GM19395 (cell line): ENCODE measurements at regions not wholly inside any gene's neighbourhood (a gene's known extent, or its start where the extent isn't known, plus 50 kb on each side); places are given as distances from the start of the nearest gene placed in this dataset.
"Not testable (repeated sequence)": the region's sequence is repeated elsewhere in the genome, so short reads cannot be mapped to it uniquely, and the experiment has no call there.

ENCODE experiments used
- ATAC-seq: cut with Tn5 transposase; IDR thresholded peaks from one replicate; pipeline ENCODE4 v1.9.1; 2021; ENCODE audit warnings: mild to moderate bottlenecking, moderate library complexity; ENCODE audit not compliant: unreplicated experiment

DNA sequence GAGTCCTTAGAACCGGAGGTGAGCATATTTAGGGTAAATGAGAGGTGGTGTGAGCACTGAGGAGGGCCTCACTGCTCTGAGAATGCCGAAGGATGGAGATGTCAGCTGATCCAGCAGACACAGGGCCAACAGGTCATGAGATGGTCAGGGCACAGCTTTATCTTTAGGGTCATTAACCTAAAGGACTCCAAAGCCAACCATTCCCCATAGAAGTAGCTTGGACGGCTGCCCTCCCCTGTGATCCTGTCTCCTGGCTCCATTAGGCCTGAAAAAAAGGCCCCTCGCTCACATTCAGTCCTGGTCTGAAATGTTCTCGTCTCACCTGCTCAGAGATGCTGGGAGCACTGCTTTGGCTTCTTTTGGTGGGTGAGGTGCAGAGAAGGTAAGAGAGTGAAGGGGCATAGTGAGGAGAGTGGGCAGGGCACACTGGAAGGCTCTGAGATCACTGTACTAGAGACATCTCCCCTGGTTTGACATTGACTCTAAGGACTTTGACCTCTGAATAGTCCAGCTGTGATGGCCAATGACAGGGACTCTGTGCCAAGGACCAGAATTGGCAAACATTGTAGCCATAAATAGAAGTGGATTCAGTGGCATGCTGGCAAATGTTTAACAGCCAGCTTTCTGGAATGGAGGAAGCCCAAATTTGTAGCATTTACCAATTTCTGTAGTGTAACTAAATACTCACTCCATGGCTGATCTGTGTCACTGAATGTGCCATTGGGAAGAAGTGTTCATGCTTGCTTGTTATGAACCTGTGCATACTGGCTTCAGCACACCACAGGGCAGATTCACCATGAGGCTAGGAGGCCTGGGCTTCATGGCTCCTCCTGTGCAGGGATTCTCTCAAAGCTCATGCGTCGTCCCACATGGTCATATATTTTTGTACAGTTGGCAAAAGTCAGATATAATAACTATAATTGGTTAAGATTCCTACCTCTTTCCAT lies 76.2 kb upstream of the MRPS22 start:
- ATAC-seq = no peak

GRCh38 chr3:139269984-139270383 lies 73.8 kb upstream of the MRPS22 start:
- ATAC-seq = no peak

DNA sequence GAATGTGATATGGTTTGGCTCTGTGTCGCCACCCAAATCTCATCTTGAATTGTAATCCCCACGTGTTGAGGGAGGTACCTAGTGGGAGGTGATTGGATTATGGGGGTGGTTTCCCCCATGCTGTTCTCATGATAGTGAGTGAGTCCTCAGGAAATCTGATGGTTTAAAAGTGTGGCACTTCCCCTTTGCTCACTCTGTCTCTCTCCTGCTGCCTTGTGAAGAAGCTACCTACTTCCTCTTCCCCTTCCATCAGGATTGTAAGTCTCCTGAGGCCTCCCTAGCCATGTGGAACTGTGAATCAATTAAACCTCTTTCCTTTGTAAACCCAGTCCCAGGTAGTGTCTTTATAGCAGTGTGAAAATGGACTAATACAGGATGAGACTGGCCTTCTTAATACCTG lies 73.2 kb upstream of the MRPS22 start:
- not testable (repeated sequence) for ATAC-seq

DNA sequence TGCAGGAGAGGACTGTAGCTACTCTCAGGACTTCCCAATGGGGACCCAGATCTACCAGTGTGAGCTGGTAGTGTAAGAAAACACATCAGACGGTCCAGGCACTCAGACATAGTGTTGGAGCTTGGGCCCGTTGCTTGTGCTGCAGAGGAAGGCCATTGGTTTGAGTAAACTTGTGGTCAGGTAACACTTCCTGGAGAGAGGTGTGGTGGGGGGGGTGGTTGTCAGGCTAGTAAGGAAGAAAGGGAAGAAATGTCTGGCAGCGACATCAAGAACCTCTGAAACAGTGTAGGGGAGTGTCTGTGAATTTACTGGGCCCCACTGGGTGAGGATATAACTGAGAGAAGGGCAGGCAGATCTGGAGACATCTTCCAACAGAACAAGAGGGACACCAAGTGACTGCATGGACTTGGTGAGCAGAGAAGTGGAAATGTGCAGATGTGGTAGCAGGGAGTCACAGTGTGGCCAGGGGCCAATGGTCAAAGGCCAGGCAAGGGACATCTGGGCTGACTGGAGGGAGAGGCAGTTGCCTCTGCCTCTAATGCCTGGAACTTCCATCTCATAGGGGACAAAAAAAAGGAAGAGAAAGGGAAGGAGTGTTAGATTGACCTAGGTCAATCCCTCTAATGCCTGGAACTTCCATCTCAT lies 63.7 kb upstream of the MRPS22 start:
- ATAC-seq = no peak

- no peak for ATAC-seq
These were observed 62.7 kb upstream of the MRPS22 start for GRCh38 chr3:139281096-139281495.

GRCh38 chr3:139281522-139282196 lies 62.2 kb upstream of the MRPS22 start:
- no peak for ATAC-seq

DNA sequence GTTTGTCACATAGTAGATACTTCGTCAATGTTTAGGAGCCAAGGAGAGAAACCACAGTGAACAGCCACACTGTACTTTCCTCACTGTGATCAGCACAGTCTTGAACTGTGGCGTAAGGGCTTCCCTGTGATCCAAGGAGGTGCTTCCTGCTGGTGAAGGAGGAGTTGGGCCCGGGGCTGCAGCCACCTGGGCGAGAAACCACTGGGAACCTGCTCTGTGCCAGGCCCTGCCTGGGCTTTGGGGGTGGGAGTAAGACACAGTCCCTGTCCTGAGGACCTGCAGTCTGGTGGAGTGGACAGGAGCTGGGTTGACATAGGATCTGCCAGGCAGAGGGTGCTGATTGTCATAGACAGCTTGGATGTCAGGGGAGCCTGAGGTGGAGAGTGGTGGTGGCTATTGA lies 60.5 kb upstream of the MRPS22 start:
- ATAC-seq = no peak

DNA sequence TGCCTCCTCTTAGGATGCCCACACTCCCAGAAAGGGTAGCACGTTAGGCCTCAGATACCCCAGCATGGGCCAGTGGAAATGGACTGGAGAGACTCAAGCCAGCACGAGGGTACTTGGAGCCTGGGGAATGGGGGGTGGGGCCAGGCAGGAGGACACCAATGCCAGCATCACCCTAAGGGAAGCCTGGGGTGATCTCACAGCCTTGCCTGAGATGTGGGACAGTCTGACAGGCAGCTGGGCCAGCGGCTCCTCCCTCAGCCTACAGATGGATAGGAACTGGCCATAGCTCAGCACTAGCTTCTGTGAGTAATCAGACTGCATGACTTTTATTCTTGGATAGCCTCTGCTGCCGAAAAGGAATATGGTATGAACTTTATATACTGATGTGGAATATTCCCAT lies 59.6 kb upstream of the MRPS22 start:
- no peak for ATAC-seq

GRCh38 chr3:139285691-139286090 lies 58.1 kb upstream of the MRPS22 start:
- ATAC-seq = no peak

- no peak for ATAC-seq
These were observed 57.6 kb upstream of the MRPS22 start for GRCh38 chr3:139286241-139286640.

DNA sequence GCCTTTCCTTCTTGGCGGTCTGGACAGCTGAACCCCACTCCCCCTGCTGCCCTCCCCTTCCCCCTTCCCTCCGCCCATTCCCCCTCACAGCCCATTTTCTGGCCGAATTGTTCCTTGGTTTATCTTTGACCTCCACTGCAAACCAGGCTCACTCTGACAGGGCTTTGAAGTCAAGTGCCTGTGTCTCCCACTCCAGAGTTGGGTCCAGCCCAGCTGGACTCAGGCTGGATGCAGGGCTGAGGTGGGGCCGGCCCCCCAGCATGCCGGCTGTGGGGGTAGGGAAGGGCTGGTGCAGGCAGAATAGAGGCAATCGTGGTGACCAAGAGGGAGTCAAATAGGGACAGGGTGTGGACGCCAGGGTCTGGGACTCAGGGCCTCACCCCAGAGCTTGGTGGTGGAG lies 57.0 kb upstream of the MRPS22 start:
- no peak for ATAC-seq

DNA sequence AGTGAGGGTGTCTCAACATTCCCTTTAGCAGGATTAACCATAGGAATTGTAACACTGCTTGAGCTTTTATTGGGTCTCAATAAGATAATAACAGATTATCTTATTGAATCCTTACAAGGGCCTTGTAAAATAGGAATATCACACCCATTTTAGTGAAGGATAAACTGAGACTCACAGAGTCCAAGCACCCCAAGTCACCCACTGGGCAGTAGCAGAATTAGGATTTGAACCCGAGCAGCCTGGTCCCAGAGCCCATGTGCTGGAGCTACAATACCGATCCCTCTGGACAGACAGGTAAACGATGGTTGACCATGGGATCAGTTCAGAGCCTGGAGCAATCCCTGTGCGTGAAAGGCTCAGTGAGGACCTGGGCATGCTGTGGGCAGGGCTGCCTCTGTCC lies 56.3 kb upstream of the MRPS22 start:
- no peak for ATAC-seq

GRCh38 chr3:139288266-139288821 lies 55.5 kb upstream of the MRPS22 start:
- no peak for ATAC-seq

GRCh38 chr3:139289860-139290524 lies 53.8 kb upstream of the MRPS22 start:
- no peak for ATAC-seq

- ATAC-seq = no peak
These were observed 52.4 kb upstream of the MRPS22 start for GRCh38 chr3:139291276-139292051.

- ATAC-seq = no peak
These were observed 51.6 kb upstream of the MRPS22 start for GRCh38 chr3:139292192-139292591.

DNA sequence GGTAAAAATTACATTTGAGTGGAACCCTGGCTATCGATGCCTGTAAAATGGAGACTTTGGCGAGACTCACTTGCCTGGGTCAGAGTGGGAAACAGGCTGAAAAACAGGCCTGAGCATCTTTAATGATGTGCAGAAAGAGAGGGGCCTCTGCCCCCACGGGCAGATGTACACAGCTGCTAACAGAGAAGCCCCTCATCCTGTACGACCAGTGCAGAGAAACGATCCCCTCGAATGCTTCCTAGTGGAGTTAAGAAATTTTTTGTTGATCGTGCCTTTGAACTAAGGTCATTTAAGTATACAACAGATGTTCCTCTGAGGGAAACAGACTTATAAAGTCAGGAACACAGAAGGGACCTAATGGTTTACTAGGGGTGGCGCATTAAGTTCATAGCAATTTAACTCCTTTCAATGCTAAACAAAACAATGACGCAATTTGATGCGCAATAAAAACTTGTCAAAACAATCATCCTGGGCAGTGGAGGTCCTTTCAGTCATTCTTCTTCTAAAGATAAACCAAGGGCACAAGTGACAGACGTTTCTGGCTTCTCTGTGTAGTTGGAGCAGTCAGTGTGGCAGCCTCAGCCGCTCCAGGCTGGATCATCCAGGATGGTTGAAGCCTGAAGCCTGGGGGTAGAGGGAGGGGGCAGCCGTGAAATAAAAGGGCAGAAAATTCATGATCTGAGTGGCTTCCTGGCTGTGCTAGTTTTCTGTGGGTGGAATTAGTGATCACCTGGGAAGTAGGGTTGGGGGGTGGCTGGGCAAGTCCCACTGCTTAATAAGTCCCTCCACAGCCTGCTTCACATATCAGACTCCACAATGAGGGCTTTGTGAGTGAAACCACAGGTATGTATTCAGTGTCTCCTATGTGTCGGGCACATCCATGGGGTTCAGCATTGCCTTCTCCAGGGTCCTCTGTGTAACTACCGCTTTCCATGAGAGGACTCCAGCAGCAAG lies 50.8 kb upstream of the MRPS22 start:
- ATAC-seq = no peak

DNA sequence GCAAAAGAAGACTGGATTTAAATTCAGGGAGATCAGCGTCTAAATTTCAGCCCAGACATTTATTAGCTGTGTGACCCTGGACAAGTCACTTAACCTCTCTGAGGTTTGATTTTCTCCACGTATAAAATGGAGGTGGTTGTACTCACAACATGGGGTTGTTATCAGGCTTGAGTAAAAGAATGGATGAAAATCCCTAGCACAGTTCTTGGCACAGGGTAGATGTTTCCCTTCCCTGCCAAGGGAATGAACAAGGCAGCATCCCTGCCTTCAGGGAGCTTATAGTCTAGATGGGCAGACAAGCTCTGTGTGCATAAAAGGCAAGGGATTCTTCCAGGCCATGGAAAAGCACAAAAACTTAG lies 50.2 kb upstream of the MRPS22 start:
- ATAC-seq = no peak
